HG03095 (cell line): ENCODE measurements at regions not wholly inside any gene's neighbourhood (a gene's known extent, or its start where the extent isn't known, plus 50 kb on each side); places are given as distances from the start of the nearest gene placed in this dataset.

ENCODE experiments used
- ATAC-seq: cut with Tn5 transposase; IDR thresholded peaks from one replicate; pipeline ENCODE4 v1.9.1; 2021; ENCODE audit warnings: moderate library complexity; ENCODE audit not compliant: unreplicated experiment

- ATAC-seq = no peak
Observed at GRCh38 chr3:102177075-102177755, 257.6 kb upstream of the ZPLD1 start.

DNA sequence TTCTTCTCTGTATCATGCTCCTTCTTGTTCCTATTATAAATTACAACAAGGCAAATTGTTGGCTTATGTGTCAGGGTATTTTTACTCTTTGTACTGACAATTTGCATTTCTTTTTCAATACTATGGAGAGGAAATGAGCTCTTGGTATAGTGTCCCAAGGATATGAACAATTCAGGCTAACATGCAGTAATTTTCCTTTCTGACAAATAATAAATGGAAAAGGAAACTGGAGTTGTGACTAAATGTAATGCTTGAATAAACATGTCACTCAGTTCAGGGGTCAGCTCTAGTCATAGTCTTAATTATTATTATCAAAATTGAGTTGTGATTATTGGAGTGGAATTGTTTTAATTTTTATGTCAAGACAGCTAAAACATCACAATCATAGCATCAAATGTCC lies 256.0 kb upstream of the ZPLD1 start:
- no peak for ATAC-seq

DNA sequence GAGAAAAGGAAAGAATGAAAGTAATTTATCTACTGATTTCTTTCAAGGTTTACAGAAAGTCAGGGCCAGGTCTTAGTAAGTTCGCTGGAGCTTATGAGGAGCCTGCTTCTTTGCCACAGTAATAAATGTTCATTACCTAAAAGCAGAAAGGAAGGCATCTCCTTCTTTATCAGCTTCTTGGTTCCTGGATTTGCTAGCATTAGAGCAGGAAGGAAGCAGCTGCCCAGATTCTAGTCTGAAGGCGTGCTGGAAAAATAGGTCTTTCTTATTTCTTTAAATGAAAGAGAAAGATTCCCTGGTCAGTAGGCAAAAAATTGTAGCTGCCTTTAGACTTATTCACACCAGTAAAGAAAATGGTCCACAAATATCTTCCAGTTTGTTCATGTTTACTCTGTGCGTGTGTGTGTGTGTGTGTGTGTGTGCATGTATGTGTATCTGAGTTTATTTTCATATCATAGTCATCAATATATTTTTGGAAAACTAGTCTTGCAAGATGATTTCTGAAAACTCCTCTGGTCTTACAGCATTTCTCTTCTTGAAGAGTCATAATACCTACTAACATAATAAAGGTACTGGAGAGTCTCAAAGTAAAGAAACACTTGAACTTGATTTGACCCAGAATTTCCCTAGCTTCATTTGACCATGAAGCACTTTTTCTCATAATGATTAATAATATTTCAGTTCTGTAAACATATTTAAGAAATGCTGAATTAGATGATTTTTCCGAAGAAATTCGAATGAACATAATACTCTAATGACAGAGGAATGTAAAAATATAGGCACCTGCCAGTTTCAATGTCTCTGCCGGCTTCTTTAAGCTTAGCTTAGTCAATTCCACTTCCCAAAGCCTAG lies 255.3 kb upstream of the ZPLD1 start:
- ATAC-seq = no peak

DNA sequence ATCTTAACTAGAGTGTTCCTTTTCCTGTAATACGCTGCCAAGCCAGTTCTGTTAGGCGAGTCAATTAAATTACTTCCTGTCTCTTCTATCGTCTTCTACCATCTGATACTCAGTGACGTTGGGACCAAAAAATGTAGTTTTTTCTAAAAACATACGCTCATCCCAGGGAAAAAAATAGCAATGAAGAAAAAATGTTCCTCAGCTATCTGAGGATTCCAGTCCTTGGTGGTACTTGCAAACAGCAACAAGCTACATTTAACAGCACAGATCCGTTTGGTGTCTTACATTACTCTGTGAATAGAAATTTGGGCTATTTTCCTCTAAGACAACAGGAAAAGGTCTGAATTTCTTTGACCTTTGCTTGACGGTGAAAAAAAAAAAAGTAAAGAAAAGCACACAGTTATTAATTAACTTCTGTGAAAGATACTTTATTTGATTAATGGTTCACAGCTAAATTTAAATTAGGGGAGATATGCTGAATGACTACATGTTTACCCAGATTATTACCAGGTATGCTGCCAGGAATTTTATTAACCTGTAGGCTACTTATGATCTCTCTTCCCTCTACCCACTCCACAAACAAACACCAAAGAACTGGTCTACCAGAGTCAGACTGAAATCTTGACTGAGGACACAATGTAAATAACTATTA lies 254.4 kb upstream of the ZPLD1 start:
- ATAC-seq = no peak

- ATAC-seq = no peak
Observed at GRCh38 chr3:102181175-102181920, 253.5 kb upstream of the ZPLD1 start.

- ATAC-seq = no peak
Observed at GRCh38 chr3:102182162-102182561, 252.7 kb upstream of the ZPLD1 start.

GRCh38 chr3:102183186-102183585 lies 251.6 kb upstream of the ZPLD1 start:
- ATAC-seq = no peak

- no peak for ATAC-seq
Observed at GRCh38 chr3:102183623-102184022, 251.2 kb upstream of the ZPLD1 start.

DNA sequence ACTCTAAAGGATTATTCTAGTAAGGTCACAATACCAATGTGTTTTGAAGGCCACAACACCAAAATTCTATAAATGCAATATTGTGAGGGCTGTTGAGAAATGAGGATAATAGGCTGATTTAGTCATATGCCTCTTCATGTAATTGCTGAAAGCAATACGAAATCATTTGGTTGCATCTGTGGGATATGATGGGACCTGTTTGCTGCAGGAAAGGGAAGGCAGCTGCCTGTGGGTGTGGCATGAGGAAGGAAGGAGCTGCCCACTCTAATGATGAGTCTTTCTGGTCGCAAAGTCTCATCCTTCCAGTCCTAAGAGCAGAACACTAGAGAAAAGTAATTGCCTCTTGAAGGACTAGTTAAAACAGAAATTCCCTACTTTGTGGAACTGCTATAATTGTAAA lies 245.3 kb upstream of the ZPLD1 start:
- ATAC-seq = no peak

DNA sequence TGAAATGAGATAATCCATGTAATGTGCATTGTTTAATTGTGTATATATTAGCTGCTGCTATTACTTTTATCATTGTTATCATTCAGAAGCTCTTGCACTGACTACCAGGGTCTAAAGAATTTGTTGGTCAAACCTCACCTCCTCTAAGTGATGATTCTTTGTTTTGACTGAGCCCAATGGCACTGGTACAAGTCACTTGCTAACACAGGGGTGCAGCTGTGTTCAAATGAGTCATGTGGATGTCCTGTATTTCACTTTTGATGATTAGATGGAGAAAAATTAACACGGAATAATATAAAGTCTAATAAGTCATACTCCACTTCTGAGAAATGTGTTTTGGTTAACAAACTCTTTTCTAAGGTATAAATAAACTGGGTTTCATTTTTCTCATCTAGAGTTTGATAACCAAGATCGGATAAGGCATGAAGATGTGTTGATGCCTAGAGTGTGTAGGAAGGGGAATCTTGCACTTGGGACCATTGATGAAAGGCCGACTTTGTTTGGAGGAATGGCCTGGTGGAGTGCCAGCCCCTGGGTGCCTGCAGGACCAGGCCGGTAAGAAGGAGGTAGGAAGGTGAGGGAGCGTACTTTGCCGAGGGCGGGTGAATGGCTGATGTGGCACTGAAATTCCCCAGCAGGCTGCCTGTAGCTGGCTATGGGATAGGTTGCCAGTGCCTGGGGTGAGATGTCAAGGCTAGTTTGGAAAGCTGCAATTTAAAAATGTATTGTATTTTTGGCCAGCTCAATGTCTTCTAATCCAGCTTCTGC lies 244.7 kb upstream of the ZPLD1 start:
- ATAC-seq = no peak

DNA sequence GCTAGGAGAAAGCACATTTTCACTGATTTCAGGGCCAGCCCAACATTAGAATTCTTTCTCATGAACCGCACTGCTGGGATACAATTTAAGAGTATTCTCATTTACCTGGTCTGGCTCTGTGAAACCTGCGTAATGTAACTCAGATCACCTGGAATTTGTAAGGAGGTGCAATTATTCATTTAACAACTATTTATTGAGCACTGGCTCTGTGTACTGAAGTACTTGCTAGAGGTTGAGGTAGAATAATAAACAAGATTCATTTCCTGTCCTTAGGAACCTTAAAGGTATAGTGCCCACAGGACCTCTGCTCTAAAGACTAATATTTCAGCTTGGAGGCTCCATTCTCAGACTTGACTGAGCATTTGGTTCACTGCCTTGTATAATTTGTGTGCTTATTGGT lies 242.2 kb upstream of the ZPLD1 start:
- no peak for ATAC-seq

GRCh38 chr3:102193255-102193654 lies 241.6 kb upstream of the ZPLD1 start:
- no peak for ATAC-seq

DNA sequence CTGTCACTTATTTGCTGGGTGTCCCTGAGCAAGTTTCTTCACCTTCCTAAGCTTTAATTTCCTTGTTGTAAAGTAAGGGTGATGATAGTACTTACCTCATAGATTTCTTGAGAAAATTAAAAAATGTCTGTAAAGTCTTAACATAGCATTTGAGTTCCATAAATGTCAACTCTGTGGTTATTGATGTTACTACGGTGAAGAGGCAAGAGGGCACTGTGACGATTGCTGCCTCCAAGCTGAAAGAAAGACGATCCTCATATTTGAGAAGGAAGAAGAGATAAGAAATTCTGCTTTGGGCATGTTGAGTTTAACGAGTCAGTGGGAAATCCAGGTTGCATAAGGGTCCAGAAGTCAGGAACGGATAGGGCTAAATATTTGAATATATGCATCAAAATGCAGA lies 240.8 kb upstream of the ZPLD1 start:
- ATAC-seq = no peak

GRCh38 chr3:102194760-102195159 lies 240.1 kb upstream of the ZPLD1 start:
- ATAC-seq = no peak

DNA sequence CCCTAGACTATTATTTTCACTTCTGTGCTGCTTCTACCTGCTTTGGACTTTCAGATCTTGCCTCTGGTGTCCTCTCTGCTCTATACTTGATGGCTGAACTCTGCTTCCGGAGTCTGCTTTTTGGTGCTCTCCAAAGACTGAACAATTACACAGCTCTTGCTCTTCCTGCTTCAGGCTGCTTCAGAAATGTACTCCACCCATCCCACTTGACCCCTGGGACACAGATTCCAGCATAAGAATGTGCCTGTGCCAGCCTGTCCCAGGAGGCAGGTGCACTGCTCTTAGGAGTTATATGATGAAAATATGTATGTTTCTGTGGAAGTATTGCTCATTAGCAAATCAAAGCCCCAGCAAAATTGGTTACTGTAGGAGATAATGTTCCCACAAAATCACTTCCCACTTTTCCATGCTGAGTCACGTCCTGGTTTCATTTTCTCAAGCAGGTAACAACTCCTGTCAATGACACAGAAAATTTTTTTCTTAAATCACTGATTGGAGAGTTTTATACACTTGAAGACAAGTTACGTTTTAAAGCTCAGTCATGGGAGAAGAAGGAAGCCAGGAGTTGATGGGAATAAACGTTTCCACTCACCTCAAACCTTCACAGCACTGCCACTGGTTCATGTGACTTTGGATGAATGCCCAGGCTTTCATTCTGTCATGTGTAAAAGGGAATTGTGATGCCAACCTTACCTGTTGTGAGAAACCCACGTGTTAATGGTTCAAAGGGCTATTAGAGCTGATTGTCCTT lies 239.4 kb upstream of the ZPLD1 start:
- no peak for ATAC-seq

- no peak for ATAC-seq
Observed at GRCh38 chr3:102200126-102200525, 234.7 kb upstream of the ZPLD1 start.

- no peak for ATAC-seq
Observed at GRCh38 chr3:102200560-102200959, 234.3 kb upstream of the ZPLD1 start.

GRCh38 chr3:102205647-102206046 lies 229.2 kb upstream of the ZPLD1 start:
- ATAC-seq = no peak

GRCh38 chr3:102206511-102207031 lies 228.2 kb upstream of the ZPLD1 start:
- ATAC-seq = no peak

- ATAC-seq = no peak
Observed at GRCh38 chr3:102207151-102207571, 227.7 kb upstream of the ZPLD1 start.
